Colonic mucosa (tissue), 4 donors: ENCODE measurements at regions not wholly inside any gene's neighbourhood (a gene's known extent, or its start where the extent isn't known, plus 50 kb on each side); places are given as distances from the start of the nearest gene placed in this dataset.

Experiments used
- DNase-seq: peaks from one replicate; pipeline ENCODE4 v3.0.0-alpha.2; 2020
- H3K27ac ChIP-seq: fragments of 200-600 bp; one replicate; pipeline ENCODE4 v1.8.0; 2021
- H3K27me3 ChIP-seq: fragments of 200-600 bp; one replicate; pipeline ENCODE4 v1.8.0; 2021
- H3K36me3 ChIP-seq: fragments of 200-600 bp; one replicate; pipeline ENCODE4 v1.8.0; 2021
- H3K4me1 ChIP-seq: fragments of 200-600 bp; one replicate; pipeline ENCODE4 v1.8.0; 2021; ENCODE audit warnings: mild to moderate bottlenecking
- H3K4me3 ChIP-seq: fragments of 200-600 bp; one replicate; pipeline ENCODE4 v1.8.0; 2021
- H3K9ac ChIP-seq, 2 donors: one replicate each; pipeline ENCODE4 v1.7.0; 2013; ENCODE audit warnings: control low read depth in 2 of 2, low read depth in 2 of 2, low read length in 2 of 2
- H3K9me3 ChIP-seq: fragments of 200-600 bp; one replicate; pipeline ENCODE4 v1.8.0; 2021
- intact Hi-C: fragments of 100-400 bp; cut with DNase I; formaldehyde crosslinking; loops from one replicate; pipeline ENCODE4 v1.14.1; 2022
- TF ChIP-seq, protein P1 (sequence below): fragments of 200-600 bp; IDR thresholded peaks from one replicate; pipeline ENCODE4 v1.8.0; 2022; ENCODE audit warnings: antibody characterized with exemption, mild to moderate bottlenecking
- donor health status: healthy.
- donor health status: DM: no; HTN: no; CAD: no.
- donor health status: DM: no; HTN: no; CAD: no.

DNA sequence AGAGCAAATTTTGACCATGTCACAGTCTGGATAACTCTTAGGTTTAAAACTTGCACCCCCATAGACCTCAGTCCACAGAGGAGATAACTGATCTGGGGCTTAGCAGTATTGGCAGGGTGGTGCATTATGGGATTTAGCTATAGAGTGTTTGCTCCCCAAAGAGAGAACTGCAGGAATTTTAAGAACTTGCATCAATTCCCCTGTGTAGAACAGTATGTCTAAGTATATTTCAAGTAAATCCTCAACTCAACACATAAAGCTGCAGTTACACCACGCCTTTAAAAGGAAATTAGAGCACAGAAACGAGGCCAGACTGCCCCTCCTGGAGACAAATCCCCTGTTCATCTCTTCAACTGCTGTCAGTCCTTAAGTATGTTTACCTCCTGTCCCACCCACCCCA lies 144.9 kb downstream of the TRMT11 start:
- no peaks in the 10 kb centered on the region for H3K27me3 ChIP-seq
- H3K9me3 ChIP-seq = no peaks in the 10 kb centered on the region
- no peaks in the 10 kb centered on the region for H3K4me1 ChIP-seq
- H3K4me3 ChIP-seq = no peak overlapping the region
- DNase-seq = no peak
- H3K27ac ChIP-seq = no peak overlapping the region
- no peaks in the 10 kb centered on the region for H3K36me3 ChIP-seq
- intact Hi-C loops = no loop called here
- H3K9ac ChIP-seq = no peak overlapping the region
- TF ChIP-seq, protein P1, sequence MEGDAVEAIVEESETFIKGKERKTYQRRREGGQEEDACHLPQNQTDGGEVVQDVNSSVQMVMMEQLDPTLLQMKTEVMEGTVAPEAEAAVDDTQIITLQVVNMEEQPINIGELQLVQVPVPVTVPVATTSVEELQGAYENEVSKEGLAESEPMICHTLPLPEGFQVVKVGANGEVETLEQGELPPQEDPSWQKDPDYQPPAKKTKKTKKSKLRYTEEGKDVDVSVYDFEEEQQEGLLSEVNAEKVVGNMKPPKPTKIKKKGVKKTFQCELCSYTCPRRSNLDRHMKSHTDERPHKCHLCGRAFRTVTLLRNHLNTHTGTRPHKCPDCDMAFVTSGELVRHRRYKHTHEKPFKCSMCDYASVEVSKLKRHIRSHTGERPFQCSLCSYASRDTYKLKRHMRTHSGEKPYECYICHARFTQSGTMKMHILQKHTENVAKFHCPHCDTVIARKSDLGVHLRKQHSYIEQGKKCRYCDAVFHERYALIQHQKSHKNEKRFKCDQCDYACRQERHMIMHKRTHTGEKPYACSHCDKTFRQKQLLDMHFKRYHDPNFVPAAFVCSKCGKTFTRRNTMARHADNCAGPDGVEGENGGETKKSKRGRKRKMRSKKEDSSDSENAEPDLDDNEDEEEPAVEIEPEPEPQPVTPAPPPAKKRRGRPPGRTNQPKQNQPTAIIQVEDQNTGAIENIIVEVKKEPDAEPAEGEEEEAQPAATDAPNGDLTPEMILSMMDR = no peak

DNA sequence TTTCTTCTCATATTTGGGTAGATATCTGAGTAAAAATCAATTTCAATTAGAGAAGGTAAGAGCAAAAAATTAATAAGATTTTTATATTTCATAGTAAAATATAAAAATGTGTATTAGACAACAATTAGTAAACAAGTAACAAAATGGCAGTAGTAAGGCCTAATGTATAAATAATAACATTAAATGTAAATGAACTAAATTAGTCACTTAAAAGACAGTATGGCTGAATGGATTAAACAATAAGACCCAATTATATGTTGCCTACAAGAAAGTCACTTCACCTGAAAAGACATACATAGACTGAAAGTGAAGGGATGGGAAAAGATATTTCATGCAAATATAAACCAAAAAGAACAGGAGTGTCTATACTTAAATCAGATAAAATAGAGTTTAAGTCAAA lies 147.6 kb downstream of the TRMT11 start:
- no peak overlapping the region for H3K9ac ChIP-seq
- H3K4me3 ChIP-seq = no peak overlapping the region
- H3K4me1 ChIP-seq = no peaks in the 10 kb centered on the region
- intact Hi-C loops = no loop called here
- no peaks in the 10 kb centered on the region for H3K36me3 ChIP-seq
- H3K27ac ChIP-seq = no peak overlapping the region
- no peak for DNase-seq
- TF ChIP-seq, protein P1 = no peak
- no peaks in the 10 kb centered on the region for H3K27me3 ChIP-seq
- no peaks in the 10 kb centered on the region for H3K9me3 ChIP-seq

DNA sequence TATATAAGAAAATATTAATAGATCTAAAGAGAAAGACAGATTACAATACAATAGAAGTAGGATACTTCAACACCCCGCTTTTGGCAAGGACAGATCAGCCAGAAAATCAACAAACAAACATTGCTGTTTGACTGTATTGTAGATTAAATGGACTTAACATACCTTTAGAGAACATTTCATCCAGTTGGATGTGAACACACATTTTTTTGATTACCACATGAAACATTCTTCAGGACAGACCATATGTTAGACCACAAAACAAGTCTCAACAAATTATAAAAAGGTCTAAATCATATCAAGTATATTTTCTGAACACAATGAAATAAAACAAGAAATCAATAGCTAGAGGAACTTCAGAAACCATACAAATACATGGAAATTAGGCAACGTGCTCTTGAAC lies 148.2 kb downstream of the TRMT11 start:
- intact Hi-C loops = no loop called here
- Histone ChIP-seq H3K4me1 (no peaks in the 10 kb centered on the region), H3K27me3 (no peaks in the 10 kb centered on the region), H3K36me3 (no peaks in the 10 kb centered on the region), H3K27ac (no peak overlapping the region), H3K4me3 (no peak overlapping the region), H3K9ac (no peak overlapping the region), H3K9me3 (no peaks in the 10 kb centered on the region)
- no peak for DNase-seq
- TF ChIP-seq, protein P1 = no peak

DNA sequence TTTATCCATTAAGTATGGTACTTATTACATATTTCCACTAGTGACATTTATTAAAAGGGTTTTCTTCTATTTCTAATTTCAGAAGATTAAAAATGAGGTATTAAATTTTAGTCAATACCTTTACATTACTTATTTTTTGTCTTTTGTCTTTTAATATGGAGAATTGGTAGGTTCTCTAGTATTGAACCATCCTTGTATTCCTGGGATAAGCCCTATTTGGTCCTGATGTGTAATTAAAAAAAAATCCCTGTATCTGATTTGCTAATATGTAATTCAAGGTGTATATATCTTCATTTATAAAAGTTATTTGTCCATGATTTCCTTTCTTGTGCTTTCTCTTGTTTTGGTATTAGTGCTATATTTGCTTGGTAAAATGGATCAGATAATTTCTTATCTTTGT lies 153.7 kb downstream of the TRMT11 start:
- H3K27ac ChIP-seq = no peak overlapping the region
- TF ChIP-seq, protein P1 = no peak
- no peaks in the 10 kb centered on the region for H3K36me3 ChIP-seq

DNA sequence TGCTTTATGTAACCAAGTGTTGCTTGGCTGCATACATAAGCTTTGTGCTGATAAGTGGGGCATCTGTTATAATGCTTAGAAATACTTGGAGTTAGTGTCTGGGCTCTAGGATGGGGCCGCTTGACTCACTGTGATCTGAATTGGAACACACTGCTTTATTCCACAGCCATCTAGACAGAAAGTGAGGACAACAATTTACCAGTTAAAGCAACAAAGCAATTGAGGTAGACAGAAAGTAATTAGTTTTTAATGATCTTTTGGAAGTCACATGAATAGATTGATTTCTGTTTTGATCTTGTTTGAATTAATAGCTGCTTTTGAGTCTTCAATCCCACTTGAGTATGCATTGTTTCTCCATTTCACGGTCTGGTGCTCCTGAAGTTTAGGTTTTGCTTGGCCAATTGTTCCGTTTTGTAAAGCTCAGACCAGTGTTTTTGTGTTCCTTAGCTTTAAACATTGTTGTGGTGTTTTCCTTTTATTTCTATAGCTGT lies 157.5 kb downstream of the TRMT11 start:
- H3K27ac ChIP-seq = no peak overlapping the region
- no peak overlapping the region for H3K4me3 ChIP-seq
- no peaks in the 10 kb centered on the region for H3K36me3 ChIP-seq
- DNase-seq = no peak
- intact Hi-C loops = no loop called here
- H3K9me3 ChIP-seq = no peaks in the 10 kb centered on the region
- no peaks in the 10 kb centered on the region for H3K4me1 ChIP-seq
- H3K27me3 ChIP-seq = no peaks in the 10 kb centered on the region
- TF ChIP-seq, protein P1 = no peak
- no peak overlapping the region for H3K9ac ChIP-seq

More for the DNA sequence above, 153.7 kb downstream of the TRMT11 start:
- no peaks in the 10 kb centered on the region for H3K27me3 ChIP-seq
- no peak for DNase-seq
- H3K9me3 ChIP-seq = no peaks in the 10 kb centered on the region
- no peak overlapping the region for H3K9ac ChIP-seq
- H3K4me1 ChIP-seq = no peaks in the 10 kb centered on the region
- intact Hi-C loops = no loop called here
- H3K4me3 ChIP-seq = no peak overlapping the region

DNA sequence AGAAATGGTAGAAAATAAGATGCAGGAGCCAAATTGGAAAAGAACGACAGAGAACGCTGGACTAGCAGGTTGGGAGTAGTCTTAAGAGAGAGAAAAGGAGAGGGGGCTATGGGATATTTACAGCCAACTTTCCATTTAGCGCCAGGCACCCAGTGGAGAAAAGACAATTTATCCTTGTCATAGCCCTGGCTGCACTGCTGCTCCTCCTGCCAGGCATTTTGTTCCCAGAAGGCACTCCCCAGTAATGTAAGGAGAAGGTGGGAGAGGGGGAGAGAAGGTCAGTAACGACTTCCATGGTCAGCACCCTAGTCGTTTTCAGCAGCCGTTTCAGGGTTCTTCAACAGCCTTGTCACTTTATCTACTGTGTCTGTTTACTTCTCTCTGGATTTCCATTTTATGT lies 159.0 kb downstream of the TRMT11 start:
- H3K27ac ChIP-seq = no peak overlapping the region
- no peak overlapping the region for H3K4me3 ChIP-seq
- TF ChIP-seq, protein P1 = no peak
- no peak for DNase-seq
- intact Hi-C loops = no loop called here
- H3K9me3 ChIP-seq = no peaks in the 10 kb centered on the region
- no peaks in the 10 kb centered on the region for H3K36me3 ChIP-seq
- H3K27me3 ChIP-seq = no peaks in the 10 kb centered on the region
- H3K9ac ChIP-seq = no peak overlapping the region
- H3K4me1 ChIP-seq = no peaks in the 10 kb centered on the region
